Fibroblast of lung (primary cell): ENCODE measurements at regions not wholly inside any gene's neighbourhood (a gene's known extent, or its start where the extent isn't known, plus 50 kb on each side); places are given as distances from the start of the nearest gene placed in this dataset.

ENCODE experiments used
- CTCF ChIP-seq, 2 donors: IDR thresholded peaks in 1 of 2; conservative IDR thresholded peaks in 1 of 2; 1 replicate in 1 of 2; 2 replicates in 1 of 2; pipeline ENCODE4 v1.5.1; 2011 to 2012; ENCODE audit warnings: low read length in 2 of 2, control low read depth in 1 of 2, inconsistent platforms in 1 of 2, low read depth in 1 of 2, mild to moderate bottlenecking in 1 of 2
- EZH2 ChIP-seq: IDR thresholded peaks from 2 replicates; pipeline ENCODE4 v1.5.1; 2012; ENCODE audit warnings: low read length, control low read depth, mild to moderate bottlenecking; ENCODE audit errors: missing control alignments

GRCh38 chr6:113363048-113363798 is 493.9 kb upstream of the MARCKS start:
- TF ChIP-seq CTCF (conservative IDR thresholded peaks at IDR 0.05 in 1 of 2, IDR thresholded peaks at IDR 0.05 in 1 of 2; ENCODE audit: low read depth in 1 of 2, low read length in 2 of 2) (no peak), EZH2 (no peak)
